DMS114 treated with DMSO at 0.1 percent for 48 hours (cell line): ENCODE measurements at regions not wholly inside any gene's neighbourhood (a gene's known extent, or its start where the extent isn't known, plus 50 kb on each side); places are given as distances from the start of the nearest gene placed in this dataset.

Source experiments
- DNase-seq: peaks from one replicate; lab custom pipeline; 2025; ENCODE audit not compliant: unreplicated experiment; lab: John Stamatoyannopoulos, UW

DNA sequence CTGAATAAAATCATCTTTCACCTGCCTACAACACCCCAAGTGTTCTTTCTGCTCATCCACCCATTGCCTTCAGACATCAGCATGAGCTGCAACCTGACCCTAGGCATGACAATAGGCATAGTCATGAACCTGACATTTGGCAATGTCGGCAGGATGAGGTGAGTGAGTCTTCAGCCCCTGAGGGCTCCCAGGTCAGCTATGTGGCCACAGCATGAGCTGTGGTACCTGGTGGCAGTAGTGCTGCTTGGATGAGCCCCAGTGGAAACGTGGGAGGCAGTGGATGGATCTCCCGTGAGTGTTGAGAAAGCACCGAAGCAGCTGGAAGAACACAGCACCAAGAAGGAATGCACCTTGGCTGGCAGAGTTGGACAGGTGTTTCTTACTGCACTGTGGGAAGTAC, 334.8 kb upstream of the FAR2 start:
- no peak for DNase-seq

DNA sequence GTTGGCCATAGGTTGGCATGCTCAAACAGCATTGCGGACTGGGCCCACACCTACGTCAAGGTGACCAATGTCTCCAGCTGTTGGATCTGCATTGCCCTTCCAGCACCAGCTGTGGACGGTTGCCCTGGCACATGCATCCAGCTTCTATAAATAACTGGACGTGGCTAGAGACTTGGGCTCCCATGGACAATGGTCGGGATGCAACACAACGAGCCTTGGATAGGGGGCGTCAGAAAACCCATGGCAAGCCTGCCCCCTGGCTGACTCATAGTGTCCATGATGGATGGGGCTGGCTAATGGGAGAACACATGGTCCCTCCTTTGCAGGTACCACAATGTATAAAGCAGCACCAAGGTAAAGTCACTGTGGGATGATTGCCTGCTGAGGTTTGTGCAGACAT, 331.6 kb upstream of the FAR2 start:
- DNase-seq, result no peak

DNA sequence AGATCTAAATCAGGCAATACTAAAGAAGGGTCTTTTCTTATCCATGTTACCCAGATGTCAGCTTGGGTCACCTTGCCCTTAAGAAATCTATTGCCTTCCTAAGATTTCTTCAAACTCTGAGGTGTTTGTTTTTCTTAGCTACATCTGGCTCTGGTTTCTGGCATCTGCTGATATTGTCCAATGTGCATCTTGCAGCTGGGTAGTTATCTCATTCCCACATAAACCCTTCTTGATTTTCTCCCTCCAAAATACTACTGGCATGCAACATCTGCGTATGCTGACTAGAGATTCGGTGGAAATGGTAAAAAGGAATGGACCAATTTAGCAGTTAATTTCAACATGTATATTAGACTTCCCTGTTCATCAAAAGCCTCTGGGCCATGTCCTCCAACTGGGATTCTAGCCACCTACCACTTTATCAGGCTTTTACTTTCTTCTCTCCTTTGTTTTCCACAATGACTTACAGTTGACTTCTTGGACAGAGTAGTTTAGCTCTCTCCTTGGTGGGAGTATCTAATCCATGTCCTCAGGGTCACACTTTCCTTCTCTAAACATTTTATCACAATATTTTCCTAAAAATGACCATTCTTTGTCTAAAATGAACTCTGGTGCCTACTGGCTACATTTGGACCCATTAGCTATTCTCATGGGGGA, 324.8 kb upstream of the FAR2 start:
- no peak for DNase-seq

DNA sequence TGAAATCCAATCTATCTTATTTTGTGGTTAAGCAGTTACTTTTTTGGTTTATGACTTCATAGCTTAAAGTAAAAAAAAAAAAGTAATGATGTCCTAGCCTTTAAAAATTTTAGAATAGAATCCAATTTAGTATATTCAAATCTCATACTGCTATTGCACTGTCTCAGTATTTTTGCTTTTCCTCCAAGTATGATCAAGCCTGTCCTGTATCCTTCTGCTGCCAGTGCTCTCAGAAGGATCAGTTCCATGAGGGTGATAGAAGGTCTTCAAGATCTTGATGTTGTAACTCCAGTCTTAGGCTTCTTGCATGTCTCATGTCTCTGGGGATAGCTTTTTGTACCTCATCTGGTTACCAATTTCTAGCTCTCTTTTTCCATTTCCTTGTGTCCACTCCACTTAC, 324.2 kb upstream of the FAR2 start:
- DNase-seq, result no peak

DNA sequence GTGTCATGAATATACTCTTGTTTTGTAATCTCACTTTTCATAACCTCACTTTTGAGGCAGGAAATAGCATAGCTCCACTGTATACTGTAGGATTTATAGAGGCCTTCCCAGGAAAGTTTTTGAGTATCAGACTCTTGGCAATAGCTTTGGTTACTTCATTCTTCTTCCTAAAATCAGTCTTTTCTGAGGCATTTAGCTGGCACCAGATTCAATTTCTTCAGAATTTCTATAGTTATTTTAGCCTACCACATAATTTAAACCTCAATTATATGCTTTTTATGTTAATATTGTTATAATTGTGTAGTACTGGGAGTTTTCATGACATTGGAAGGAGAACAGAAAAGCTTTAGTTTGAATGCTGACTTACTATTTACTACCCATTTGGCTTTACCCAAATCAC, 322.3 kb upstream of the FAR2 start:
- no peak for DNase-seq

DNA sequence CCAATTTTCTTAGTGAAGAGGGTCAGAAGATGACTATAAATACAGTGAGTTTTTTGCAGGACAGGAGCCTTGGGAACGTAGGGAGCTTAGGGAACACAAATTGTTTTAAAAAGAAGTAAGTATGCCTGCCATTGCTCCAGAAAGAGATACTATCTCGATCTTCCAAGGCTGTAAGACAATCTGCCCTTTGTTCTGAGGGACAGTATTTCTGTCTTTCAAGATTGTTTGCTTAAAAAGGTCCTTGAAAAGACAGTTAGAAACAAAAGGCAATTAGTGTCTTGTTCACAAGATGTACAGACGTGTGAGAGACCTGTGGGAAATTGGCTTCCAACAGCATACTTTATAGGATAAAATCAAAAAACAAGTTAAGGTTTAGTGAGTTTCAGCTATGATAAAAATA, 321.2 kb upstream of the FAR2 start:
- no peak for DNase-seq

DNA sequence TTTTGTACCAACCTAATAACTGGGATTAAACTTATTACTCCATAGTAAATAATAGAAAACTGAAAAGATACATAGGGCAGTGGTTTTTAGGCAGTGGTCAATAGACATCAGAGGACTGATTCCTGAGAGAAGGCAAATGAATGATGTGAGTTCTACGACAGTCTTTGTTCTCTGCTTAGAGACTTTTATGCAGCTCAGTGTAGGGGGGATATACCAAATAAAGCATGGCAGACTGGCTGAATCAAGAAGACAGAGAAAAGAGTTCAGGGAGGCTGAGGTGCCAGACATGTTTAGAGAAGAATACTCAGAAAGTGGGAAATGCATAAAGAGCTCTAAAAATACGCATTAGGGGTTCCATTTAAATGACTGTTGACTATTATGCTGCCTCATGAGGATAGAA, 320.8 kb upstream of the FAR2 start:
- DNase-seq, result no peak

DNA sequence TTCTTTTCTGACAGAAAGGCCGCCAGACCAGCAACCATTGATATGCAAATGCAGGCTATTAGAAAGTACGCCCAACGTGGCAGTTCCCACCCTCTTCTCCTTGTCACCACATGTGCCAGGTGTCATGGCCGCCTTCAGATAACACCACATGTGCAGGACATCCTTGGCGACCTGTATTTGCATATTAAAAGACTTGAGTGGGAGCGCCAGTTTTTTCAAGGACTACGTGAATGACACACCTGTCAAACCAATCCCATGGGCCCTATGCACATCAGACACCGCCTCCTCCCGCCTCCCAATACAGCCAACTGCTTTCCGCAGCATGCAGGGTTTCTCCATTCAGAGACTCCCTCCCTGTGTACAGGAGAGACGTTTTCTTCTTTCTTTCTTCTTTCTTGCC, 318.6 kb upstream of the FAR2 start:
- no peak for DNase-seq

DNA sequence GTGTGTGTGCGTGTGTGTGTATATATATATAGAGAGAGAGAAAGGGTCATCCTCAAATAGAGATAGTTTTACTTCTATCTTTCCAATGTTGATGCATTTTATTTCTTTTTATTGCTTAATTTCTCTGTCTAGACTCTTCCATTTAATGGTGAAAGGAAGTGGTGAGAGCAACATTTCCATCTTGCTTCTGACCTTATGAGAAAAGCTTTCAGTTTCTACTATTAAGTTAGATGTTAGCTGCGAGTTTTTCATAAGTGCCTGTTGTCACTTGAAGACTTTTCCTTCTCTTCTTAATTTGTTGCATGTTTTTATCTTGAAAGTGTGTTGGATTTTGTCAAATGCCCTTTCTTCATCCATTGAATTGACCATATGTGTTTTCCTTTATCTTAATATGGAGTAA, 304.4 kb upstream of the FAR2 start:
- no peak for DNase-seq

DNA sequence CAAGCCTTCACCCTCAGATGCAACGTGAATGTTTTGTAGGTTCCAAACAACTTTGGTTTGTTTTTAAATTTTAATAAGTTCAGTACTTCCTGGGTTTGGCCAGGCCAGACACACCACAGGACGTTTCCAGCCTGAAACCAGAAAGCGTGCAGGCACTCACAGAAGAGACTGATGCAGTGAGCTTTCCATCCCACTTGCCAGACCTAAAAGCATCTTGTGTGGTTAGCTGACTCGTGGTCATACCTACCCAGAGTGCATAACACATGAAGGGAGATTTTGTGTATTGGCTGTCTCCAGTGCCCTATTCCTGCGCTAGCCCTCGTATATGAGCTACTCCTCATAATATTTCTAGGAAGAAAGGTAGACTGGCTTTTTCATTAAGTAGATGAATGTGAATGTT, 297.3 kb upstream of the FAR2 start:
- no peak for DNase-seq

DNA sequence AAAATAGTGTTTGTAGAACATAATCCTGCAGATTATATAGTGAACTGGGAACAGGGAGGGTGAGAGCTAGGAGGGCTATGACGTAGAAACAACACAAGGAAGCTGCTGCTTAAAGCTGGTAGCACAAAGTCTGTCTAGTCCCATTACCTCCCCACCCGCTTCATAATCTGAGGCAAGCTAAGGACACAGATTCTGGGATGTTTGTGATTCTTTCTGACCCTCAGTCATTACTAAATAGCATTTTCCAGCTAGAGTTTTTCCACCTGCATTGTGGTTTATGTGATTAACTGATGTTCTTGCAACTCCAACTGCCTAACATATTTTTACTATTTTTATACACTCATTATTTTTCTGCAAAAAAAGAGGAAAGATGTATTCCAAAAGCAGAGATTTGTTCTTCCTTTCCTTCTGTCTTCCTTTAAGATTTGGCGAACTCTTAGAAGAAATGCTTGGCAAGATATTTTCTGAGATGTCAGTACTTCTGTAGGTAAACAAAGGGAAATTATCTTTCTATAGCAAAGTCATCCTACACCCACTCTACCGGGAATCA, 293.2 kb upstream of the FAR2 start:
- DNase-seq, result no peak

DNA sequence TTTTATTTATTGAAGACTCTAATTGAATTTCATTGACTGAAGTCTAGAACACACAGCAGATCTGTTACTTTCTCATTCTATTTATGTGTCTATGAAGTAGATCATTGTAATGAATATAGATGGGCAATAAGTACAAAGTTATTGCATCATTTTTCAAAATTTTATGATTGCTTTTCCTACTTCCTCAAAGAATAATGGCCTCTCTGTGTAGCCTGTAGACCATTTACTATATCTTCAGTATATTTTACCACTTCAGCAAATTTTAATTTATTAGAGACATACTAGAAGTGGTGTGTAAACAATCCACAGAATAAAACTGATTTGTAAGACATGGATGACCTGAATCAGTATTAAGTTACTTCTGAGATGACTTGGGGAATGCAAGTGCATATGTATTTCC, 291.7 kb upstream of the FAR2 start:
- DNase-seq, result no peak

DNA sequence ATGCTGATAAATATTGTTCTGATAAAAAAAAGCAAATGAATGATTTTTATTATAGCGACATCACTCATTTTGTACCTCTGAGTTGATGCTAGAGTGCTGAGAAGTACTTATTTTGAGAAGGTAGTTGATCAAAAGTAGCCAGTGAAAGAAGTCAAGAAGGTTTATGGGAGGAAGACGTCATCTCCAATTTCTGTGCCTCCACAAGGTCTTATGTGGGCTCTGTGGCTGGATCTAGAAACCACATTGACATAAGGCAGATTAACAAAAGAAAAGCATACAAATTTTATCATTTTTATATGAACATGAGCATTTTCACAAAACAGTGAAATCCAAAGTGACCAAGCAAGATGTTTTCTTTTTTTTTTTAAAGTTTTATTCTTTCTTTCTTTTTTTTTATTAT, 289.5 kb upstream of the FAR2 start:
- no peak for DNase-seq

DNA sequence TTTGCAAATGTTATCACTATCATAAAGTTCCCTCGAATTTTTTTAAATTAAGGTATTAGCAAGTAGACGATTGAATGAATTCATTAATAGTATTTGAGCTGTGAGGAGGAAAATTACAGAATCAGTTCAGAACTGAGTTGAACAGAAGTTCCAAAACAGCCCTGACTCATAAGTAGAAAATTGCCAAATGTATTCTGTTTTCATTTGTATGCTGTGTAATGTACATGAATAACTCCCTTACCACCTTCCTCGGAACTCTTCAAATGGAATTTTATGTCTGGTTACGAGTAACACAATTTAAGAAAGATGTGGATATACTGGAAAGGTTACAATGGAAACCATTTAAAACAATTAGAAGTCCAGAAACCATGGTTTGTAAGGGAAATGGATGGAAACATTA, 283.3 kb upstream of the FAR2 start:
- no peak for DNase-seq

DNA sequence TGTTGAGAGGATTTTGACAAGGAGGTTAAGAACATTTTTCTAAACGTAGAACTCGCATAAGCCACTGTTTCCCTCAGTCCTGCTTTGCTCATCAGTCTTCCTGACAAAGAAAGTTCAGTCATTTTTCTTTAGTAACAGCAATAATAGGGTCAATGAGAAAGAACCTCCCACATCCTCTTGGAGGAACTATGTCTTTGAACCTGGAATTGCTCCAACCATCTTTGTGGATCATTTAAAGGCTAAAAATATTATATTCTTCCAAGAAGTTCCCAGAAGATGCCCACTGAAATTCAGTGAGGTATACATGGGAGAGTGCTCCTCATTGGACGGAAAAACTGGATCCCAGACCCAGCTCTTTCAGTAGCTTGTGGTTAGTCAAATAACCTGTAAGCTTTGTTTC, 282.8 kb upstream of the FAR2 start:
- no peak for DNase-seq

DNA sequence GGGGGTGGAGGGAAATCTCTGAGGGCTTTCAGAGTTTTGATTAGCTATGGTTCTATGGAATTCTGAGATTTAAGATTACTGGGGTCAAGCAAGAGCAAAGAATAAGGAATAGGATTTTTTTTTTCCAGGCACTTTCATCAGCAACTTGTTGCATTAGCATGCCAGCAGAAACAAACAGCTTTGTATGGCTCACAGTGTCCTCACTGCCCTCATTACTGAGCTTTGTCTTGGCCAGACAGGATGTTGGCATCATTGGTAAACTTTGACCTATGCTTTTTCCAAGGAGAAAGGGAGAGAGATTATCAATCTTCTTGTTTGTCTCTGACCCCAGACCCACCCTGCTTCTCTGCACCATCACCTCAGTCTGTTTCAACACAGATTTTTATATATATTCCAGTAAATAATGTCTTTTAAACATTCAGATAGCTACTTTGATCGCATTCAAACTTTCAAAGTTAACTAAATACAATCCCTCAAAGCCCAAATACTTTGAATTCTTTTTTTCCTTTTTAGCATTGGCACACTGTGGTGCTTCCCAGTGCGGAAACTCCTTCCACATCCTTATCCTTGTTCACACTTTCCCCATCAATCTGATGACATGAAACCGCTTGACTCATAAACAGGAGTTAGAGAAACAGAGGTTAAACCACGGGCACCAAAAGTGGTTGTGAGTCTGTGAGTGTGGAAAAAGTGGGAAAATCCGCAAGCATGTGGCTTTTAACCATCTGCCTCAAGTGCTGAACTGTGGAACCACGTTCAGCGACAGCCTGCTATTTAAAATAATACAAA, 282.2 kb upstream of the FAR2 start:
- DNase-seq, result no peak

DNA sequence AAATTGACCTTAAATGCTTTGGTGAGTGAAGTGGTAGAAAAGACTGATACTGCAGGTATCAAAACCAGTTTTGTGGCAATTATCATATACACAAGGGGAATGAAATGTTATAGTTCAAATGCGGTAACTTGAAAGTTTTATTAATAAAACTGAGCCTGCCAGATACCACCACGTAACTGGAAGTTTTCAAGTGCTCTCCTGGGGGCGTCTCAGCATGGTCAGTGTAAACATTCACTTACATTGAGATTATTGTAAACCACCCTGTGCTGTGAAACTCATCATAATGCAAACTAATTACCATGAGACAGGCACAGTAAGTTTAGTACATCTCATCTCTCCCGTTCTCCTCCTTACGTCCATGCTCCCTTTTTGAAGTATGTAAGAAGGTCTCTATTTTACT, 280.7 kb upstream of the FAR2 start:
- no peak for DNase-seq

DNA sequence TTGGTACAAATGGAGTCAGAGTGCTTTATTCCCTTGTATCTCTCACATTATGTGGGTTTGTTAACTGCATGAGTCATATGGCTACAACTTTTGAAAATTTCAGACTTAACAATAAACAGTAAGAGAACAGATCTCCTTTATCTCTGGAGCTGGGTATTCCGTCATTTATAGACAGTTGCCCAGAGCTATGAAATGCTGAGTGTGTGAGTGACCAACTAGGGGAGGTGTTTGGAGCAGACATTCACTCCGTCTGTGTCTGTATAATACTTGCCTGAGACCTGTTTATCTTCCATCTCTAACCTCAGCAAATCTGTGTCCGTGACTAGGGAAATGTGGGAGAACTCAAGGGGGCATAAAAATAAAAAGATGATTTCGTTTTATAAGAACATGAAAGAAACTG, 279.9 kb upstream of the FAR2 start:
- DNase-seq, result no peak

DNA sequence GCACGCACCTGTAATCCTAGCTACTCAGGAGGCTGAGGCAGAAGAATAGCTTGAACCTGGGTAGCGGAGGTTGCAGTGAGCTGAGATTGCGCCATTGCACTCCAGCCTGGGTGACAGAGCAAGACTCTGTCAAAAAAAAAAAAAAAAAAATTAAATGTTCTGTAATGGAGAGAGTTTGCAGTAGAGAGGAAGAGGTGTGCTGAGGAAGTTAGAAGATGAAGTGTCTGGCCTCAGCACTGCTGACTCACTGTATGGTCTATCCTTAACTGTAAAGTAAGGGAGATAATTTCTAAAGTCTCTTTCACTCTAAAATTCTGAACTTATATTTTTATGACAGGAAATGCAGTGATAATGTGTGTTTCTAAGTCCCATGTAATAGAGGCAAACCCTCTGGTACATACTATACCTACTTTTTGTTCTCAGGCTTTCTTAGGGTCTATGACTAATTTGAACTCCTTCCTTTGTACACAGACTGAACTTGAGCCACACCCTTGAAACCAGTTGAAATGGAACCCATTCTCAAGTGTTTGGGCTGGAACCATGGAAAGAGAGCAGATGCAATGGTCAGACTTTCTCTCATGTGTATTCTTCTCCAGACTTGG, 278.1 kb upstream of the FAR2 start:
- no peak for DNase-seq

DNA sequence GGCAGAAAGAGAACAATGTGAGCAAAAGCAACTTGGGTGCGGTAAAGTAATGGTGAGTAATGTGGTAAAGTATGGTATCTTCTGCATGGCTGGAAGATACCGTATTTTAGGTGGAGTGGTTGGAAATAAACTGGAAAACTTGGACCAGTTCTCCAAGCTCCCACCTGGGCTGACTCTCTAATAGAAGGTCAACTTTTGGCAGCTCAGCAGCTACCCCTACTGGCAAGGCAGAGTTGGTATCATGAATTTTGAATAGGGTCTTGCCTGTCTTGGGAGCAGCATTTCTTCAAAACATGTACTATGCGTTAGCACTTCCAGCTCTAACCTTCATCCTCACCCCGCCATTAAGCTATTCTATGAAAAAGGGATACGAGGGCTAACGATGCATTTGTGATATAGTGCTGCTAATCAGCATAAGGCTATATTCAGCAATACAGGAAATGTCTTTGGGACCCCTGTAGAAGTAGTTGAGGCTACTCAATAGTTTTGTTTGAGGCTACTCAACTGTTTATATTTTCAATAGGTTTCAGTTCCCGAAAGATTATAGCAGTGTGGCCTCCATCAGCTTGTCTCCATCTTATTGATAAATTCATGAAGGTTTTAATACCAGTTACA, 276.3 kb upstream of the FAR2 start:
- DNase-seq, result no peak

DNA sequence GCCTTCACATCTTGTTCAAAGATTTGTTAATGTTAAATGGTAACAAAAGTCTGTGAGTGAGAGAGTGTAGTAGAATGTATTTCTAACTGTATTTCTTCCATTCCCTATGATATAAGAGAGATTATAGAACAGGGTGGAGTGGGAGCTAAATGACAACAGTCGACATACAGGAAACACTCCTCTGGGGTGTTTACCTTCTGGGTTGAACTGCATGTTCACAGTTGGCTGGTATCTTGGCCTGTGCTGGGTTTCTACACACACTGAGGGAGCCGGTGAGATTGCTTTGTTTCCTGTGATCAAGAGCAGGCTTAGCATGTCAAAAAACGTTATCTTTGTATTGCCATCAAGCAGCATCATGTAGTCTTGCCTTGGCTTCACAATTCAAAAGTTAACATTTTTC, 274.3 kb upstream of the FAR2 start:
- DNase-seq, result no peak
